ENCODE measurements at regions not wholly inside any gene's neighbourhood (a gene's known extent, or its start where the extent isn't known, plus 50 kb on each side); places are given as distances from the start of the nearest gene placed in this dataset.

DNA sequence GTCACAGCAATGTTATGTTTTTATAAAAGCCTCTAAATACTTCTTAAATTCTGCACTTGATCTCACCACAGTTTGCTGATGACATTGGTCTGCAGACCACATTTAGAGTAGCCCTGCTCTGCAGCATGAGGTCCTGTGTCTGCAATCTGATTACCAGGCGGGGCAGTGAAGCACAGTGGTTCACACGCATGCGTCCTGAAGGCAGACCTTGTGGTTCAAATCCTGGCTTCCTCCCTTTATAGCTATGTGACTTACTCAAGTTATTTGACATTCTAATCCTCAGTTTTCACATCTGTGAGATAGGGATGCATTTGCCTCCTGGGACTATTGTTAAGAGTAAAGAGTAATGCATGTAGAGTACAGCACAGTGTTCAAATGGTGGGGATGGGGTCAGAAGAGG, 50.3 kb downstream of the BMAL2 start:
- DNase-seq (ENCODE audit: extremely low read depth, low read depth) = no peak

DNA sequence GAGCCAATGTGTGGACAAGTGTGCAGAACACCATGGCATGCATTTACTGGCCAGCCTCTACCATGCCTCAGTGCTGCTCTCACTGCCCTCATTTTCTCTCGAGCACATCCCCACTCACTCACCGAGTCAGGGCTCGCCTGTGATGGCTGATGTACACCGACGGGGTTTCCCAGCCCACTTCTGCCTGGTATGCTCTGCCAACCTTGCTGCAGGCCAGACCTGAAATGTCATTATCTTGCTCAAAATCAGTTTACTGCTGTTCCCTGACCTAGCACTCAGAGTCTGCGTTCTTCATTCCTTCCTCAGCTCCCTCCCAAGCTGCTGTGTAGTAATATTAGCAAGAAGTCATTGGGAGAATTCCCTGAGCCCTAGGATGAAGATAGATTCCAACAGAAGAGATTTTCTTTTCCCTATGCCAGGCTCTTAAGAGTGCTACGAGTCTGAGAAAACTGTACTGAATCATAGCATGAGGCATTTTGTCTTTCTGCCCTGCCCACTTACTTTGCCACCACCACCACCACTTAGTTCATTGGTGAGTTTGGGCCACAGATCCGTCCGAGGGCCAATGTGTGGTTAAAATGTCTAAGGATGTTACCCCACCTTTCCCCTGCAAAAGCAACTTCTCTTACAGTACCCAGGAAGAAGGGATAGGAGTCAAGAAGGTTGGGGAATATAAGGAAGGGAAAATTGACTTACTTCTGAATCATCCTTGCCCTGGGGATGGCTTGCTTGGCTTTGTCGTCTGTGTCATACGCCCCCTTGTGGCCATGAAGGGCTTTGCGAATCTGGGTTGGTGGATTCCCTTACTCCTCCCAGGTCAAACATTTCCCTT, 51.0 kb downstream of the BMAL2 start:
- DNase-seq (ENCODE audit: extremely low read depth, low read depth) = peak; percentile 69

DNA sequence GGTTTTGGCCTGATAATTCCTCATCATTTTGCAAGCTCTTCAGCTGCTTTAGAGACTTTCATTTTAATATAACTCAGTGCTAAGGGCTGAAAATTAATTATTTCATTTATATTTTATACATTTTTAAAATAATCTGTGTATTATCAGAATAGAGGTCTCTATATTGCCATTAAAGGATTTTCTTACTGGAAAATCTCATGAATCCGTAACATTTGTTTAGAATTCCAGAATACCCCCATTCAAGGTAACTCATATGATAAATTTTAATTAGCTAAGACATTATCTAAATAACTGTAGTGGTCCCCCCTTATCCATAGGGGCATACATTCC, 51.6 kb downstream of the BMAL2 start:
- no peak for DNase-seq (ENCODE audit: extremely low read depth, low read depth)

DNA sequence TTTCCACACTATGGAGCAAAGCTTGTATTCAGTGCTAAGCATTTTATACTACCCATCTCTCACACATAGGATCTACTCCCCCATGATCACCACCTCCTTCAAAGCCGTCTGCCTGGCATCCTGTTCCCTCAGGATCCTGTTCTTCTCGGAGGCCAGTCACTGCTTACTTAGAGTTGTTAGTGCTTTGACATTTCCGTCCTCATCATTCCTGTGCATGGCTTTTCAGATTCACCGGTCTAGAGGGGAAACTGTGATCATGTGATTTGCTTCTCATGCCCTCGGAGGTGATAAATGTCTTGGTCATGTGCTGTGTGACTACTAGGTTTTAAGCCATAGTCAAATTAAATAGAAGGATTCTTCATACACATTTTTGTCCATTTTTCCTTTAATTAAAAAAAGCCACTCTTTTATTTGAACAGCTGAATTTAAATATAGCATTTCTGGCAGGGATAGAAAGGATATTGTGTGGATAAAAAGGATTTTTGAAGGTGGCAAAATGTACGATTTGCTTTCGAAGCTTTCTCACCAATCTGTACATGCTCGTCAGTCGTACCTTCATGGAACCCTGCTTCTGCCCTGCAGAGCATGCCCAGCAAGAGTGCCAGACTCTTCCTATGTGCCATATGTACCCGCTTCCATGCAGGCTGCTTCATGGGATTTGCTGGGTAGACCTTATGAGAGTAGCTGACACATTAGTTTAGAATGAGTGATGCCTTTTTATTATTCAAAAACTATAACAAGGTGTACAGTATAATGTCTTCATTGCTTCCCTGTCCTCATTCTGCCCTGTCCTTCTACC, 53.3 kb downstream of the BMAL2 start:
- no peak for DNase-seq (ENCODE audit: extremely low read depth, low read depth)

DNA sequence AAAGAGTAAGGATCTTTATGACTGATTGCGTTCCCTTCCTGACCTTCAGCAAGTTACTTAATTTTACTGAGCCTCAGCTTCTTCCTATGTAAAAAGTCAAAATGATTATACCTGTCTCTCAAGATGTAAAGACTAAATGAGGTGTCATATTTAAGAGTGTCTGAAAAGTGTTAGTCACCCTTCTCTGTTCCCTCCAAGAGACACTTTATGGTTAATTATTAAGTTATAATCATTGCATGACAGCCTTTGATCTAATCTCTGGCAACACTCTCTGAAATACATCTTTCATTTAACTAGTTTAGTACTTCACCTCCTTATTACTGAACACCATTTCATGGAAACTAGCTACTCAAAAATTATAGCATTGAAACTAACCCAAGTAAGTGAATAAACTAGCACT, 54.8 kb downstream of the BMAL2 start:
- DNase-seq (ENCODE audit: extremely low read depth, low read depth) = no peak

DNA sequence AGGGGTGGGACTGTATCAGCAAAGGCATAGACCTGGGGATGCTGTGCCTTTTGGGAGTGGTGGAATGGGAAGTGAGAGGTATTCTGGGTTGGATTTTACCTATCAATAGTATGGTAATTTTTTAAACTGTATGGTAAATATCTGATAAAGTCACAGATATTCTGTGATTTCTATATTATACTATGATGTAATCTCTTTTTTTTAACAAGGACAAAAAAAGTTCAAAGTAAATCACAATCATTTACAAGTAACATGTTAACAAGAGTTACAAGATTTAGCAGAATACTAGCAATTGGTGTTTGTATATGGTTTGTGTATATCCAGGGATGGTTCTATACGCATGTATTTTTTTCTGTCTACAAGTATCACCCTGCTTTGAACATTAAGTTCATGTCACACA, 56.0 kb downstream of the BMAL2 start:
- no peak for DNase-seq (ENCODE audit: extremely low read depth, low read depth)

DNA sequence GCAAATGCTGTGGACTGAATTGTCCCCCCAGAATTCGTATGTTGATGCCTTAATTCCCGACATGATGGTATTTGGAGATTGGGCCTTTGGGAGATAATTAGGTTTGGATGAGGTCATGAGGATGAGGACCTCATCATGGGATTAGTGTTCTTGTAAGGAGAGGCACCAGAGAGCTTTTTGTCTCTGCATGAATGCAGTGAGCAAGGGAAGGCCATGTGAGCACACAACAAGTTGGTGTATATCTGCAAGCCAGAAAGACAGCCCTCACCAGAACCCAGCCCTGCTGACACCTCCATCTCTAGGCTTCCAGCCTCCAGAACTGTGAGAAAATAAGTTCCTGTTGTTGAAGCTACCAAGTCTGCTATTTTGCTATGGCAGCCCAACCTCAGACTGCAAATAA, 51.9 kb upstream of the SMCO2 start:
- no peak for DNase-seq (ENCODE audit: extremely low read depth, low read depth)

DNA sequence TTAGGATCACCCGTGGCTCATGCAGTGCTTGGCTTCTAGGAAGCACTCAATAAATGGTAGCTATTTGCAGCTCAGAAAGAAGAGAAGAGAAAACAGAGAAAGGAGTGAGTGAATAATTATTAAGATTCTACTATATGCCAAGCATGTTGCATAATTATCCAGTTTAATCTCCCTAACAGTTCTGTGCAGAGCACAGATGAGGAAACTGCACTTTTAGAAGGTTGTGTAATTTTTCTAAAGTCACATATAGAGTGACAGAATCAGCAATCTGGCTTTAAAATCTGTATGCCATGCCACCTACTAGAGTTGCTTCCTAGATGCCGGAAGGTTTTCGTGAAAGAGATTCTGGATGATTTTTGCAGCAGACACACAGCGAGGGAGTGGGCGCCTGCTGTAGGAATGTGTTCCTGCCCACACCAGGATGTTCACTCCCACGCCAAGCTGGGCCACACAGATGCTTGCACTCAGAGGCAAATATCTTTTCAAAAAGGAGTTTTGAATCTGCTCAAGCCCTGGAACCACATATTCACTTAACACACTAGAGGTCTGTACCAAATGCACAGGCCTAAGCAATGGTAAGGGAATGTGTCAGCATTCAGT, 50.2 kb upstream of the SMCO2 start:
- DNase-seq (ENCODE audit: extremely low read depth, low read depth) = no peak

All from NCI-H460 (cell line).